ENCODE measurements at regions not wholly inside any gene's neighbourhood (a gene's known extent, or its start where the extent isn't known, plus 50 kb on each side); places are given as distances from the start of the nearest gene placed in this dataset.

- DNase-seq: no peak
- H3K9me3 ChIP-seq: no peaks in the 10 kb centered on the region
- H3K27me3 ChIP-seq: no peaks in the 10 kb centered on the region
- 48% methylated on average over 2 of the region's 2 CpGs for WGBS (ENCODE audit: insufficient coverage, low coverage, low lambda C conversion rate, missing lambda C conversion rate)
- H3K36me3 ChIP-seq: no peaks in the 10 kb centered on the region
- no peak overlapping the region for H3K27ac ChIP-seq
- intact Hi-C loops (cut with DNase I): no loop called here
- TF ChIP-seq CTCF (IDR thresholded peaks at IDR 0.05): no peak
- TF ChIP-seq POLR2A (IDR thresholded peaks at IDR 0.05): no peak
- H3K4me1 ChIP-seq: no peaks in the 10 kb centered on the region
- no peak for ATAC-seq
- H3K4me3 ChIP-seq: no peak overlapping the region
These were observed 698.4 kb downstream of the TENT5A start for GRCh38 chr6:81054036-81054435.

GRCh38 chr6:81051952-81052351 lies 700.5 kb downstream of the TENT5A start:
- Histone ChIP-seq H3K36me3 (no peaks in the 10 kb centered on the region), H3K27me3 (no peaks in the 10 kb centered on the region), H3K4me3 (no peak overlapping the region), H3K4me1 (no peaks in the 10 kb centered on the region), H3K27ac (no peak overlapping the region), H3K9me3 (no peaks in the 10 kb centered on the region)
- 73% methylated on average over 7 of the region's 8 CpGs for WGBS (ENCODE audit: insufficient coverage, low coverage, low lambda C conversion rate, missing lambda C conversion rate)
- intact Hi-C loops (cut with DNase I): no loop called here
- ATAC-seq (no peak), DNase-seq (no peak)
- TF ChIP-seq POLR2A (IDR thresholded peaks at IDR 0.05): no peak
- no peak for TF ChIP-seq CTCF (IDR thresholded peaks at IDR 0.05)

DNA sequence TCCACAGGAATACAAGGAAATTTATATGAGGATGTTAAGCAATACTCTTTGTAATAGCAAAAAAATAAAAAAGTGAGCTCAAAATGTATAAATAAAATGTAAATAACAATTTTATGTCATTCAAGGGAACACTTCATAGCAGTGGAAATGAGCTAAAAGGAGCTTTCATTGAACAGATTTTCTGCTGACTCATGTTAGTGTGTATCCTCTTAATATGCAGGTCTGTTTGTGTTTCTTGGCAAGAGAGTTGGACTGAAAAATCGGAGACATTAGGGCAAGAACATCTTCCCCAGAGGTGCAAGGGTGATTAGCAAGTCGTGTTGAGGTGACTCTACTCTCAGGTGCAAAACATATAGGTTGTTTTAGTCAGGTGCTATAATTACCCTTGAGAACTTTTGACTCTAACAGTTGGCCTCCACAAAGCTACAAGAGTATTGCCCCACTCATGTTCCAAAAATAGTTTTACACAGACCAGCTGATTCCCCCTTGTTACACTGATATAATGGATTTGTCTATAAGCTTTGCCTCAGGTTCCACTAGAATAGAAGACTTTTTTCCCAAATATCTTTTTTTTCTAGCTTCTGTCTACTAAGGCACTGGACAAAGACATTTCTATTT lies 702.9 kb downstream of the TENT5A start:
- 40% methylated on average over 2 of the region's 2 CpGs for WGBS (ENCODE audit: insufficient coverage, low coverage, low lambda C conversion rate, missing lambda C conversion rate)
- no peak for DNase-seq
- no peak for ATAC-seq
- Histone ChIP-seq H3K36me3 (no peaks in the 10 kb centered on the region), H3K27ac (no peak overlapping the region), H3K27me3 (no peaks in the 10 kb centered on the region), H3K4me1 (no peaks in the 10 kb centered on the region), H3K9me3 (no peaks in the 10 kb centered on the region), H3K4me3 (no peak overlapping the region)
- intact Hi-C loops (cut with DNase I): no loop called here
- no peak for TF ChIP-seq CTCF (IDR thresholded peaks at IDR 0.05)
- no peak for TF ChIP-seq POLR2A (IDR thresholded peaks at IDR 0.05)

DNA sequence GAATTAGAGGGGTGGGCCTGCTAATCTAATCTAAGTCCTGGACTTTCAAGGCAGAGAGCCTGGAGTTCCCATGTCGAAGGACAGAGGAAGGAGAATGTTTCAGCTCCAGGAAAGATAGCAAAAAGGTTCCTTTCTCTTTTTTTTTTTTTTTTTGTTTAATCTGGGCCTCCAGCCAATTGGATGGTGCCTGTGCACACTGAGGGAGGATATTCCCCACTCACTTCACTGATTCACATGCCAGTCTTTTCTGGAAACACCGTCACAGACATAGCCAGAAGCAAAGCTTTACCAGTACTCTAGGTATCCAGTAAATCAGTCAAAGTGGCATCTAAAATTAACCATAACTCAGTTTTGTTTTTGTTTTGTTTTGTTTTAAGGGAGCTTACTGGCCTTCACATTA lies 721.1 kb downstream of the TENT5A start:
- DNase-seq: no peak
- Histone ChIP-seq H3K4me1 (no peaks in the 10 kb centered on the region), H3K27ac (no peak overlapping the region), H3K4me3 (no peak overlapping the region), H3K9me3 (no peaks in the 10 kb centered on the region), H3K36me3 (no peaks in the 10 kb centered on the region), H3K27me3 (no peaks in the 10 kb centered on the region)
- ATAC-seq: no peak
- TF ChIP-seq POLR2A (IDR thresholded peaks at IDR 0.05) (no peak), CTCF (IDR thresholded peaks at IDR 0.05) (no peak)
- 29% methylated on average over 2 of the region's 2 CpGs for WGBS (ENCODE audit: insufficient coverage, low coverage, low lambda C conversion rate, missing lambda C conversion rate)
- intact Hi-C loops (cut with DNase I): no loop called here
